T-helper 9 cell (primary cell): ENCODE measurements at regions not wholly inside any gene's neighbourhood (a gene's known extent, or its start where the extent isn't known, plus 50 kb on each side); places are given as distances from the start of the nearest gene placed in this dataset.

Experiments
- DNase-seq: peaks from one replicate; pipeline ENCODE4 v3.0.0-alpha.2; 2020

- no peak for DNase-seq
These were observed 163.7 kb downstream of the GXYLT1 start for GRCh38 chr12:41981013-41981412.

- DNase-seq: no peak
These were observed 164.3 kb downstream of the GXYLT1 start for GRCh38 chr12:41980390-41980789.

- DNase-seq: no peak
These were observed 165.1 kb downstream of the GXYLT1 start for GRCh38 chr12:41979574-41979973.

- no peak for DNase-seq
These were observed 172.1 kb downstream of the GXYLT1 start for GRCh38 chr12:41972598-41972997.

GRCh38 chr12:41972196-41972595 is 172.5 kb downstream of the GXYLT1 start:
- no peak for DNase-seq

- no peak for DNase-seq
These were observed 173.9 kb downstream of the GXYLT1 start for GRCh38 chr12:41970744-41971143.

- no peak for DNase-seq
These were observed 176.1 kb downstream of the GXYLT1 start for GRCh38 chr12:41968599-41968998.

- DNase-seq: no peak
These were observed 176.8 kb downstream of the GXYLT1 start for GRCh38 chr12:41967668-41968500.

GRCh38 chr12:41966916-41967315 is 177.8 kb downstream of the GXYLT1 start:
- DNase-seq: no peak

- DNase-seq: no peak
These were observed 178.7 kb downstream of the GXYLT1 start for GRCh38 chr12:41966001-41966400.

- DNase-seq: no peak
These were observed 181.3 kb downstream of the GXYLT1 start for GRCh38 chr12:41963398-41963797.

GRCh38 chr12:41962171-41962572 is 182.5 kb downstream of the GXYLT1 start:
- DNase-seq: no peak

GRCh38 chr12:41959271-41959670 is 185.4 kb downstream of the GXYLT1 start:
- DNase-seq: no peak

GRCh38 chr12:41956353-41956752 is 188.3 kb downstream of the GXYLT1 start:
- no peak for DNase-seq

GRCh38 chr12:41950455-41950854 is 194.2 kb downstream of the GXYLT1 start:
- DNase-seq: no peak

GRCh38 chr12:41946106-41946505 is 198.6 kb downstream of the GXYLT1 start:
- DNase-seq: no peak

- DNase-seq: no peak
These were observed 200.5 kb downstream of the GXYLT1 start for GRCh38 chr12:41944216-41944615.

- no peak for DNase-seq
These were observed 201.0 kb downstream of the GXYLT1 start for GRCh38 chr12:41943671-41944070.

- no peak for DNase-seq
These were observed 202.3 kb downstream of the GXYLT1 start for GRCh38 chr12:41942354-41942753.

- no peak for DNase-seq
These were observed 203.6 kb downstream of the GXYLT1 start for GRCh38 chr12:41941079-41941478.

GRCh38 chr12:41940571-41940970 is 204.1 kb downstream of the GXYLT1 start:
- DNase-seq: no peak

GRCh38 chr12:41936333-41936732 is 208.3 kb downstream of the GXYLT1 start:
- DNase-seq: no peak

GRCh38 chr12:41935911-41936310 is 208.8 kb downstream of the GXYLT1 start:
- no peak for DNase-seq

- no peak for DNase-seq
These were observed 212.1 kb downstream of the GXYLT1 start for GRCh38 chr12:41932470-41932991.
